GM21825 (cell line): ENCODE measurements at regions not wholly inside any gene's neighbourhood (a gene's known extent, or its start where the extent isn't known, plus 50 kb on each side); places are given as distances from the start of the nearest gene placed in this dataset.

Source experiments
- ATAC-seq: cut with Tn5 transposase; IDR thresholded peaks from one replicate; pipeline ENCODE4 v1.9.1; 2021; ENCODE audit warnings: mild to moderate bottlenecking, moderate library complexity; ENCODE audit not compliant: unreplicated experiment

DNA sequence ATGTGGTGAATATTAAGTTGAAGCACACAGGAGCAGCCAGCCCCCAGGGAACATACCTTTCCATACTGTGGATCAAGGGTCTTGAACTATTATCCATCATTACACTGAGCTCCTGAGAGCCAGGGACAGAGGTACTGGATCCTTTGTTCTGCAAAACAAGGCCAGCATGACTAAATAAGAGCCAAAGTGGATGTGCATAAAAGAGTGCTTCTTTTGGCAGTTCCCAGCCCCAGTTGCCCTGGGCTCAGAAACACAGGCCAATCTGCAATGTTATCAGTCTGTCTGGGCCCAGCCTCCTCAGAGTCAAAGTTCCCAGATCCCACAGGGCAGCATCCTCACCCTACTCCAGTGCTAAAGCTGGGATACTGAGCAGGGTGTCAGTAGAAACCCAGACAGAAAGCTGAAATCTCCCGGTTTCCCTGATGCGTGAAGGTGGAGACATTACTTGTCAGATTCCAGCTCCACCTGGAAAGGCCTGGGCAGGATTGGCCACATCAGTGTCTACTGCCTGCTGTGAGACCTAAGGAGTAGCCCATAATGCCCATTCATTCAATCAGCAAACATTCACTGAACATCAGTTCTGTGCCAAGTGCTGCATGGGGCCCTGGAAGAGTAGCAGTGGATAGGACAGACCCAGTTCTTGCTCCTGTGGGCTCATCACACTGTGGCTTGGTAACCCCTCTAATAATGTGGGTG, 342.7 kb downstream of the CXCL12 start:
- no peak for ATAC-seq

DNA sequence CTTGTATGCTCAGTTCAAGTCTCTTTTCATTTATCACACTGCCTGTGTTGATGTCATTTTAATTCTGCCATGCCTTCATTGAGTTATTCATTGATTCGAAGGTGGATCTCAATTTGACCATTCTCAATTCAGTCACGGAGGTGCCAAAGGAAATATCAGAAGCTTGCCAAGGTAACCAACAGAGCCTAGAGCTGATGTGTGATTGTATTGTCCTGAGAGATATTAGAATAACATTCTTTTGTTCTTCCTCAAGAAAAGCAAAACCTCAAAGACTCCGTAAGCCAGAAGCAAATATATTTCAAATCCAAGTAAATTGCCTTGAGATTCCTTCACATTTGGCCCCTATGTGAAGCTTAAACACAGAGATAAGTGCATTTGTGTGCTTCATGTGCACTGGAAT, 345.3 kb downstream of the CXCL12 start:
- no peak for ATAC-seq

DNA sequence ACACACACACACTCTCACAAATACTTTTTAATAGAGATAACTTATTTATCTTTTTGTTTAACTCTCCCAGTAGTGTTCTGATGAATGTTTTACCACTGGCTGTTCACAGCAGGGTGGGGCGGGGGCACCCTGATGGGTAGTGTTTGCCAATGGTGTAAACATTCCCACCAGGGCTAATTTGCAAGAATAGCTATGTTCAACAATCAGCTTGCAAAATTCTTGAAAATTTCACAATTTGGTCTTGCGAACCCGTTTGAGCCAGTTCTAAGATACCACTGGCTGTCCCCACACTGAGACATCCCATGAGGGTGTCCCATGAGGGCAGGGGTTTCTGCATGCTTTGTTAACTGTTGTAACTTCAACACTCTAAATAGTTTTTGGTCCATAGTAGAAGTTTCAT, 348.5 kb downstream of the CXCL12 start:
- no peak for ATAC-seq

DNA sequence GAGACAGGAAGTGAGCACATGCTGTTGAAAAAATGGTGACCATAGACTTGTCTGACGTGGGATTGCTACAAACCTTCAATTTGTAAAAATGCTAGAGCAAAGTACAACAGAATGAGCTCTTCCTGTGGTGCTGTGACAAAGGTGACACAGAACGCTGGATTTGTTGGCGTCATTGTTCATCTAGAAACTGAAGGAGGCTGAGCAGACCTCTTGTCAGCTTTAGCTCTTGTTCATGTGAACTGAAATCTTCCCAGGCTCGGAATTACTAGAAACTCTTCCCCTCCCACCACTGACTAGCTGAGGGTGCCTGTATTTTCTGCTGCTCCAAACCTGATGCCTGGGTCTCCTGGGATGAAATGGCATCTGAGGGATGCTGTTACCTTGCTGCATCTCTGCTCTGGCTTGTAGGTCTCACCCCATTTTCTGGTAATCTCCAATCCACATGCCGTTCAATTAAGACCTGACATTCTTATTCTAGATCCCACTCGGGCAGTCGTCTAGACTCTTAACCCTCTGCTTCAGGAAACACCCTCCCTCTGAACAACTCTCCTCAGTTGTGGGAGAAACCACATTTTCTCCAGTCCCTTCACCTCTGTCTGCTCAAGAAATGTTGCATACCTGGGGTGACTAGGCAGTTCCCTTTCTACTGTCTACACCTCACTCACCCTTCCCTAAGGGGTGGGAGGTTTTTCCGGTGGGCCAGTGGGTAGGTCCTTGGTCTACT, 349.3 kb downstream of the CXCL12 start:
- no peak for ATAC-seq

DNA sequence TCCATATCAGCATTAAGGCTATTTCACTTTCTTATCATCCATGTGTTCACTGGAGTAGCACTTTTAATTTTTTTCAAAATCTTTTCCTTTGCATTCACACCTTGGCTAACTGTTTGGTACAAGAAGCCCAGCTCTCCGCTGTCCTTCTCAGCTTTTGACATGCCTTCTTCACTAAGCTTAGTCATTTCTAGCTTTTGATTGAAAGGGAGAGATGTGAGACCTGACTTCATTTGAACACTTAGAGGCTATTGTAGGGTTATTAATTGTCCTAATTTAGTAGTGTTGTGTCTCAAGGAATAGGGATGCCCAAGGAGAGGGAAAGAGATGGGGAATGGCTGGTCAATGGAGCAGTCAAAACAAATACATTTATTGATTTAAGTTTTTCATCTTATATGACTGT, 350.0 kb downstream of the CXCL12 start:
- no peak for ATAC-seq

DNA sequence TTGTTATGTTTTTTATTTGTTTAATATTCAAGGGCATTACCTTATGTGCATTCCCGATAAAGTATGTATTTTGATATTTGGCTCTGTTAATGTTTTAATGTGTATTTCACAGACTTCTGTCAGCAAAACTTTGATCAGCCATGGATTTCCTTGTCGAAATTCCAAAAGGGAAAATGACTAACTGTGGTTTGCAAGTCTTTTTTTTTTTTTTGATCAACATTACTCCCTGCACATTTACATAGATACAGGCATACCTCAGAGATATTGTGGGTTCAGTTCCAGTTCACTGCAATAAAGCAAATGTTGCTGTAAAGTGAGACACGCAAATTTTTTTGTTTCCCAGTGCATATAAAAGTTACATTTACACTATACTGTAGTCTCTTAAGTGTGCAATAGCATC, 351.9 kb downstream of the CXCL12 start:
- no peak for ATAC-seq

DNA sequence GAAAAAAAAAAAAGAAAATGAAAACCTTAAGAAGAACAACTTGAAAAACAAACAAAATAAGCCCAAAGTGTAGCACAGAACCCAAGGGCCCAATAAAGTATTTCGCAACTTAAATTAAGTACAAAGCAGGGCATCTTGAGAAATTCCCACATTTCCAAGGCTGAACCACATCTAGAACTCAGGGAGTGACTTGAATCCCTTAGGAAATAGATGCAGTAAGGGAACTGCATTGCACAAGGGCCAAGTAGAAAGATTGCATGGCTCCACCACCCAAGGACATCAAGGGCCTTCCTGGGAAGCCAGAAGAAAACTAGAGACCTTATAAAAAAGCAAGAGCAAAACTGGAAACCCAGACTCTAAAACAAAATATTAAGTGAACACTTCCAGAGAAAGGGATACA, 352.7 kb downstream of the CXCL12 start:
- no peak for ATAC-seq

DNA sequence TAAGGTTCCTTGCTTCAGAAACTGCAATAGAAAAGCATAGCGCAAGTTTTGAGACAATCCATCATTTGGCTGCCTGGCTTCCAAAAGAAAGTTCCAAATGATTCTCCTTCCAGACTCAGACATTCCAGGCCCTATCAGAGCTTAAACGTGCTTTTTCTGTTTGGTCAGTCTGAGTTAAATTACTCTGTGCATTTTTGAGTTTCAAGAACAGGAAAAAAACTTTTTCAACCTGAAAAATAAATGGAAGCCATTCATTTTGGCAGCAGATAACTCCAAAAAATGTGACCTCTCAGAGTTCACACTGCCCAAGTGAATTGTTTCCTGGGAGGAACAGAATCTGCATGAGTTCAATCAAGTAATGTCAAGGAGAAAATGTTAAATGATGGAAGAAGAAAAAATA, 354.2 kb downstream of the CXCL12 start:
- ATAC-seq: no peak

DNA sequence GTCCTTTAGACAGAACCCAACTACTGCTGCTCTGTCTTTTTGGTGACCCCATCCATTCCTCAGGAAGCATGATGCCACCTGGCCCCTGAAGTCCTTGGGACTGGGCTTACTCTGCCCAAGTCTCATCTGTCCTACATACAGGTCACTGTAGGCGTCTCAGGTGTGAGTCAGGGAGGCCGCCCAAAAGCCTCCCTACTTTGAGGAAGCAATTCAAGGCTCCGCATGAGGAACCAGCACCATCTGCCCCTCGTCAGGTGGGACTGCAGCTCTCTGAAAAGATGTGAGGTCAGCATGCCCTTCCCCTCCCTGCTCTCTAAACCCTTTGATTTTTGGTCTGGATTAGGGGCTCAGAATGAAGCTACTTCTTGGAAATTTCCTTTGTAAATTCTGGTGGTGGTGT, 354.8 kb downstream of the CXCL12 start:
- ATAC-seq: peak; percentile 86

DNA sequence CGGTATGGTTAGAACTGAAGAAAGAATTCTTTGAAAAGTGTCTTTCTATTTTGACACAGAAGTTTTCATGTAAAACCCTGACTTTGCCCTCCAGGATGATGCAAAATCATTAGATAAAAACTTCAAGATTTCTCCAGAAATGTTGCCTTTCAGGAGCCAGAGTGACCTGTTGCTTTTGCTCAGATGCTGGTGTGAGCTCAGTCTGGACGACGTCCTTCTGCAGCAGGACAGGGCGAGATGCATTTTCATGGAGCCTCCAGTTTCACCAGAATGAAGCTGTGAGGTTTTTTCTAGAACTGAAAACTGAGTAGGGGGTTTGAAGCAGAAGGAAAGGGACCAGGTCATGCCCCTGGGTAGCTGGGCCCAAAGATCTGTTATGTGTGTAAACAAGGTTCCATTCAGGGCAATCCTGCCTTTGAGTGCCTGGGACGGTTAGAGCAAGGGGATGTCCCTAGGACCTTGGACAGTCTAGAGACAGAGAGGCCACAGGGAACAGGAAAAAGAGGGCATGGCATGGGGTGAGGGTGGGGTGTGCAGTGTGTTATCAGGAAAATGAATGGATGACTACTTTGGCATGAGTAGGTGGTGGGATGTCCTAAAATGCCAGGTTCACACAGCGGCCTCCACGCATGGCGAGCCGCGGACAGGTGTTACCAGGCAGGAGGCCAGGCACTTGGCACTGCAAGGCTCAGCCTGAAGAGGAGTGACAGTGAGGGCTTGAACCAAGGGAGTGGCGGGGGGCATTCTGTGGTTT, 356.3 kb downstream of the CXCL12 start:
- ATAC-seq: no peak

DNA sequence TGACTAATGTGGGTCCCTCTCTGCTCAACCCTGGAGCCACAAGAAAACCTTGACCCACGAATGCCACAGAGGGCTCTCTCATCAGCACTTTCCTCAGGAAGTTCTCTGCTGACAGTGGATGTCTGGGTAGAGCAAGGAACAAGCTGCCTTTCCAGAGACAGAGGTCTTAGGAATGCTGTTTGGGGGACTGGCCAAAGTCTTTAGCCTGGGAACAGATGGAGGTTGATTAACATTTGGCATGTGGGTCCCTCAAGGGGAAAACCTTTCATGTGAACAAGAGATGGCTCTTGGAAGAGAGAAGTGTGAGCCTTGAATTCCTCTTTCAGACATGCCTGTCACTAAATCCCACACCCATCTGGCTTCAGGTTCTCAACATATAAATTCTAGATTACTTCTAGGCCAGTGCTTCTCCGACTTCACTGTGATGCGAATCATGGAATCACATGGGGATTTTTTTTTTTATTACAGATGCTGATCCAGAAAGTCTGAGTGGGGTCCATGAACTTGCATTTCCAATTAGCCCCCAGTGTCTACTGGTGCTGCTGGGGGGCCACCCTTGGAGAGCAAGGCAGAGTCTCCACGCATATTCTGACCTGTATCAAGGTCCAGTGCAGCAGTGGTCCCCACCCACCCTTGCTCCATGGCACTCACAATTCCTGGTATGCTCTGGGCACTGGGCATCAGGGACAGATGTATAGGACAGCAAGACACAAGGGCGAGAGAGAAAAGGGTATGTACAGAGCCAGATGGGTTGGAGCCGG, 360.4 kb downstream of the CXCL12 start:
- no peak for ATAC-seq

DNA sequence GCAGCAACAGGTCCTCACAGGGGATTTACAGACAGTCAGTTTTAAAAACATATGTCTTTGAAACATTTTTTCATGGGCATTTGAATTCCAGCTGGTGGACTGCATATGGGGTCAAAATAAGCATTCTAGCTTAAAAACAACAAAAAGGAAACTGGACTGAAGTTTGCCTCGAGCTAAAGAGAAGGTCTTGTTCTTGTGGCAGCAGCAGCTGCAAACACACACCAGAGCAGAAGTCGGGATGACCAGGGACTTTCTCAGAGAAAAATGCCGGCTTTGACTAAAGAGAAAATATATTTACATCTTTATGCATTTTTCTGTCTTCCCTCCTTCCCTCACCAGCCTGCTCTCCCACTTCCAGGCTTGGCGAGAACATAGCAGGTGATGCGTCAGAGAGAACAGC, 361.4 kb downstream of the CXCL12 start:
- ATAC-seq: no peak

DNA sequence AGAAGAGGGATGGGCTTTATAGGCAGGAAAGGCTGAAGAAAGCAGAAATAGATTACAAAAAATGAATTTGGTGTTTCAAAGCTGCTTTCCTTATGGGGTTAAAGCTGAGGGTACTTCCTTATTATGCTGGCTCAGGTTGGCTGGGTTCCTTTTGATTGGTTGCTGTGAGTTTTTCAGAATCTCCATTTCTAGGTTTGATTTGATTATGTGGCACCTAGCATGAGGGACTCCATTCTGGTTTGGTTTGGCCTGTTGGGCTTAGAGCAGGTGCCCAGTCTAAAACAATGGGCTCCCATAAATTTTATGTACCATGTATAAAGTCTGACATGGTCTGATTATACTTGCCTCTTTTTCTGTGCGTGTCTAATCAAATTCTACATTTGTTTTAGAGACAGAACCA, 362.7 kb downstream of the CXCL12 start:
- no peak for ATAC-seq

DNA sequence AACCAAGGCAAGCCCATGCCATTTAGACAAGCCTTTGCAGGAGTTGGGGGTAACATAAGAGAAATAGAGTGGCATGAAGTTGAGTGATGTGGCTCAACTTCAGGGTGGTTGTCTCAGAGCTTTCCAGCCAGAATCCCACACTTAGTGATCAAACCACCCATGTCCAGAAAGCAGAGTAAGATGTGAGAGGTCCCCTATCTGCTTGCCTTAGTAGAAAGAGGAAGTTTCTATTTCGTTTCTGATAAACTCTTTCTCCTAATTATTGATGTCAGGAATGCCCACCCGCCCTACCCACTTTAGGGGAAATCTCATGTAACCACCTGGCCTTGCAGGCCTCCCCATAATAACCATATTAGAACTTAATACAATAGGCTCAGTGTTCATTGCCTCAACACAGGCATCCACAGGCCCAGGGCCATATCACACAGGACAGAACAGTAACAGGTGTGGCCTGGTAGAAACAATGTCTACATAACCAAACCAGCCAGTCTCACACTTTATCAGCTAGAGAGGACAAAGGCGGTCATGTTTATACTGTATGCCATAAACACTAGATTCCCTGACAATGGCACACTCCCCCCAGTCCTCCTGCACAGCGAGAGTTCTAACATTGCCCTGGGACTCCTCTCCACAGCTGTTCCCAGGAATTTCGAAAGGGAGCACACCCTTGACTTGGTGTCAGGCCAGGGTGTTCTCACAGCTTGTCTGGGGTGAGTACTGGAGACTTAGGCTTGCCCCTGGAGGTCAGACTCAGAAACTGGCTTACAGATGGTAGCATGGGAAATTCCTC, 364.4 kb downstream of the CXCL12 start:
- peak; percentile 57 for ATAC-seq

DNA sequence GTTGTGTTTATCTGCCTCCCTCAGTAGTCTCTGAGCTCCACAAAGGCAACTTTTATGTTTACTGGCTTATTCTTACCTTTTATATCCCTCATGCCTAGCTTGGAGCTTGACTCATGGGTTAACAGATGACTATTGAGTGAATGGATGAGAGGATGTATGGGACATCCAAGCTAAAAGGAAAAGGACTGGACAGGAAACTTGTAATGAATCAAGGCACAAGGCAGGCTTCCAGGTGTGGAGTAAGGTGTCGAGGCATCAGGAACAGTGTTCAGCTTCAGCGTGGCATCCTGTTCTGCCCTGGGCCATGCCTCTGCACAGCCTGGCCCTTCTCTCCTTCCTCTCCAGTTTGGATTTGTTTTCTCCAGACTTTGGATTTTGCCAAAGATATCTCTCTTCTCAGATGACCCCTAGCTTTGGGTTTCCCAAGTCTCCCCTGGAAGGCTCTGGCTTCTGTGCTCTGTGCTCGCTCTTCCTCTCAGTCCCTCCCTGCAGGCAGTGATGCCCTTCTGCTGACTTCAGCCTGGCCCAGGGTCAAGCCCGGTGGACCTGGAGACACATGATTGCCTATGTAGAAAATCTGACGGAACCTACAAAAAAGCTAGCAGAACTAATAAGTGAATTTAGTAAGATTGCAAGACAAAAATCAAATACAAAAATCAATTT, 367.3 kb downstream of the CXCL12 start:
- no peak for ATAC-seq

DNA sequence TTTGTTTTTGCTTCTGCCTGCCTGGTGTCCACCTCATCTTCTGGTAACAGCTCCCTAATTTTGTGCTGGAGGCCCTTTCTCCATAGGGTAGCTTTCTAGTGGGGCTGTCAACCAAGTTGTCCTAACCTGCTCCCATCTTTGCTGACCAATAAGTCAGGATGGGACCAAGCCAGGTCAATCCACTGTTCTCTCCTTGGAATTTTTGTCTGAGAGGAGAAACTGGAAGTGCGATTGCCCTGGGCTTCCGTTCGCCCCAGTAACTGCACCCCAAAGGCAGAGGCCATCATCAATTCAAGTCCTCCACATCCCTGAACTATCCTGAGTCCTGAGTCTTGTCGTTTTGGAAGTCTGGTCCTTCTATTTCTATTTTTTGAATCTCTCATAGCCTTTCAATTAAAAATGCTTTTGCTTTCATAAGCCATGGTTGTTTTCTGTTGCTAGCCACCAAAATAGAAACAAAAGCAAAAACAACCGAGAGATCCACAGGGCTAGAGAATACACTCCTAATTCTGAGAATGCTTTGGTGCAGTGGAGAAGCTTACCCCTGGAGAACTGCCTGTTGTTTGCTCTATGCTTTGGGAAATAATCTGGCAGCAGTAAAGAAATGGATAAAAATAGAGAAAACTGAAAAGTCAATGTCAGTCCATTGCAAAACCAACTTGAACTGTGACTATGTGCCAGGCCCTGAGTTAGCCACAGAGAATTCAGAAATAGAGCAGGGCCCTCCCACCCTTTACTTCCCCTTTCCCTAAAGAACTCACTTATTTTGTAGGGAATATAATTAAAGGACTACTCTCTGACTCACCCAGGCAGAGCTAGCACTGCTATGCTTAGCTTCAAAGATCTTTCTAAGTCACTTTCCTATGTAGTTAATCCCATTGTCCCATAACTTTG, 368.1 kb downstream of the CXCL12 start:
- ATAC-seq: no peak

DNA sequence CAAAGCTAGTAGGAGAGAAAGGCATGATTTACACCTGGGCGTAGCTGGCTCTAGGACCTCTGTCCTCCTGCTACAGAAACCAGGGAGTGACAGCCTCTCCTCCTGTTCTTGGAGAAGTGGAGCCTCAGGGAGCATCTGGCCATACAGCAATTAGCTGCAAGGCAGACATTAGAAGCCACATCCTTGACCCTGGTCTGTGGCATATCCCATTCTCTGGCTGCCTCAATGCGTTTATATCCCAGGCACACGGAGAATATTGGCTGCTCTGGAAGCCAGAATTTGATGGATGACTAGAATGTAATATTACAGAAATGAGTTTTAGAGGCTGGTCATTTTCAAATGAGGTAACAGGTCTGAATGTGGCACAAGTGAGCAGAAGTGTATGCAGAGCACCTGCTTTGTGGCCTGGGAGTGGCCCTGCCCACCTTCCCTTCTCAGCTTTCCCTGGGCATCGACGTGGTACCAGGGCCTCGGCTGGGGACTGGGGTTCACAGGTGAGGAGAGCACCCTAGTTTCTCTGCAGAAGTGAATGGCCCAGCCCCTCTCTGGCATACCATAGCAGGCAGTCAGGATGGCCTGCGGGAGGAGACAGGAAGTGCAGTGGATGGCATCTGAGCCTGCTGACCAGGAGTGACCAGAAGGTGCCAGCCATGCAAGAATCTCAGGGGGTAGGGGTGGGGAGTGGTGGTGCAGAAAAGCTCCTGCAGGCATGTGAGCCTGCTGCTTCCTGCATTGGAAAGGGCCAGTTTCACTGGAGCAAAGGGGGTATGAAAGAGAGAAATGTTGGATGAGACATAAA, 367.2 kb upstream of the ZNF32 start:
- ATAC-seq: no peak

DNA sequence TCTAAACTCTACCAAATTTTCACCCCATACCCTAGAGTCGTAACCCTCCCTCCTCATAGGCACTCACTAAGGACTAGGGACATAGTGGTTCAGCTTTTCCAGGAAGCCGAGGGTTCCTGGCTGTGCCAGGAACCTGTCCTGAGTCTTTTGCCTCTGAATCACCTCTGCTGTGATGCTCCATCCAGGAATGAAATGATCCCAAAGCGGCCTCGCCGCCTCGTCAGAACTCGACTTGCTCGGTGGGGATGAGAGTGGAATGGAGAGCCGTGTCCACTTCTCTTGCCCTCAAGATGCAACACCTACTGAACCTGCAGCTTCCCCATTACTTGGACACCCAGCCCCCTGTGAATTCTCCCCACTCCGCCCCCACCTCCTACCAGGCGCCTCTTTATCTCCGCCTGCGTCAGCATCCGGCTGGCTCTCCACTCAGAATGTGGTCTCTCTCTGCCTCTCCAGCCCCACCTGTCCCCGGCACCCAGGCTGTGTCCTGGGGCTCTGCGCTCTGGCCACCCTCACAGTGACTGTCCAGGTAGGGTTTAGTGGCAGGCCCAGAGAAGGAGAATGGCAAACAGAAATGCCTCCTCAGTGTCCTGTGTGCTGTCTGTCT, 366.1 kb upstream of the ZNF32 start:
- no peak for ATAC-seq
